Upper lobe of left lung (tissue), 6 donors: ENCODE measurements at regions not wholly inside any gene's neighbourhood (a gene's known extent, or its start where the extent isn't known, plus 50 kb on each side); places are given as distances from the start of the nearest gene placed in this dataset.
"Not testable (repeated sequence)": the region's sequence is repeated elsewhere in the genome, so short reads cannot be mapped to it uniquely, and the experiment has no call there.

Experiments
- ATAC-seq, 2 donors: fragments of 200-7000 bp; cut with Tn5 transposase; one replicate each; pipeline ENCODE4 v1.9.1; 2022; ENCODE audit warnings: mild to moderate bottlenecking in 2 of 2, moderate library complexity in 2 of 2; ENCODE audit not compliant: low FRiP score in 2 of 2
- DNase-seq, 2 donors: peaks; one replicate each; pipeline ENCODE4 v3.0.0-alpha.2; 2019 to 2020
- H3K27ac ChIP-seq, 4 donors: fragments of 200-600 bp; sonication (generic); one replicate each; pipeline ENCODE4 v1.5.1; 2016 to 2019
- H3K27me3 ChIP-seq, 4 donors: fragments of 200-600 bp; sonication (generic); one replicate each; pipeline ENCODE4 v1.5.1; 2017 to 2019
- H3K36me3 ChIP-seq, 4 donors: fragments of 200-600 bp; sonication (generic); one replicate each; pipeline ENCODE4 v1.5.1; 2016 to 2019
- H3K4me1 ChIP-seq, 4 donors: fragments of 200-600 bp; sonication (generic); one replicate each; pipeline ENCODE4 v1.5.1; 2018 to 2019
- H3K4me3 ChIP-seq, 4 donors: fragments of 200-600 bp; sonication (generic); one replicate each; pipeline ENCODE4 v1.5.1; 2017 to 2019; ENCODE audit warnings: mild to moderate bottlenecking in 2 of 4, moderate library complexity in 1 of 4
- H3K9me3 ChIP-seq, 4 donors: fragments of 200-600 bp; sonication (generic); one replicate each; pipeline ENCODE4 v1.5.1; 2018 to 2019
- CTCF ChIP-seq, 6 experiments: fragments of 450-650 bp in 4 of 6; fragments of 200-600 bp in 2 of 6; sonication (generic) in 2 of 6; IDR thresholded peaks; one replicate each; pipeline ENCODE4 v1.5.1; 2016 to 2019; ENCODE audit warnings: antibody characterized with exemption in 6 of 6
- EP300 ChIP-seq, 4 donors: sonication (generic); formaldehyde crosslinking; IDR thresholded peaks; one replicate each; pipeline ENCODE4 v1.5.1; 2017; ENCODE audit warnings: antibody characterized with exemption in 4 of 4, control low read depth in 2 of 4
- POLR2A ChIP-seq, 4 donors: fragments of 450-650 bp; IDR thresholded peaks; one replicate each; pipeline ENCODE4 v1.5.1; 2016 to 2017; ENCODE audit warnings: antibody characterized with exemption in 4 of 4, mild to moderate bottlenecking in 2 of 4
- POLR2AphosphoS5 ChIP-seq, 2 donors: sonication (generic); formaldehyde crosslinking; IDR thresholded peaks; one replicate each; pipeline ENCODE4 v1.5.1; 2017; ENCODE audit warnings: antibody characterized with exemption in 2 of 2
- WGBS, 2 donors: methylation state at CpG; one replicate each; pipeline ENCODE4 v1.1.5; 2017 to 2018; 5-methylcytosine and 5-hydroxymethylcytosine counted together
- donor health status: DM: no; HTN: no; CAD: no; lungs with moderate emphysema.
- donor health status: DM: no; HTN: yes; CAD: no; lungs with severe emphysema.

DNA sequence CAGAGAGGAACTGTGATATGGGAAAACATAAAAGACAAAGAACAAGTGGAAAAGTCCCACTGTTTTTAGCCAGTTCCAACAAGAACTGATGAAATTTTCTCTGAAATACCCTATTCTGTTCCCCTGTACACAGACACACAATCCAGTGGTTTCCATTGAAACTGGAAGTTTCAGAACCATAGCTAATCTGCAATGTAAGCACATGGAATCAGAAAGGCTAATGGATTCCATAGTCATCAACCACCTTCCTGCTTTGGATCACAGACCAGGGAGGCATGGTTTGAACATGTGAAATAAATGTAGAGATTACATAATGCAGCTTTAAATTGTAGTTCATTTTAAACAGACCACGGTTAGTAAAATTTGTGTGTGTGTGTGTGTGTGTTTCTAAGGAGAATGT lies 242.1 kb downstream of the GJA1 start:
- Histone ChIP-seq H3K9me3 (no peaks in the 10 kb centered on the region), H3K36me3 (no peaks in the 10 kb centered on the region), H3K27me3 (no peaks in the 10 kb centered on the region), H3K4me1 (no peaks in the 10 kb centered on the region), H3K27ac (no peak overlapping the region), H3K4me3 (no peak overlapping the region)
- no peak for DNase-seq
- TF ChIP-seq POLR2A (IDR thresholded peaks at IDR 0.05): no peak
- no peak for TF ChIP-seq CTCF (IDR thresholded peaks at IDR 0.05)
- TF ChIP-seq EP300 (IDR thresholded peaks at IDR 0.05): no peak
- no peak for TF ChIP-seq POLR2AphosphoS5 (IDR thresholded peaks at IDR 0.05)
- ATAC-seq: no peak
- 97 to 100% methylated on average over 1 of the region's 1 CpG for WGBS, 2 donors

DNA sequence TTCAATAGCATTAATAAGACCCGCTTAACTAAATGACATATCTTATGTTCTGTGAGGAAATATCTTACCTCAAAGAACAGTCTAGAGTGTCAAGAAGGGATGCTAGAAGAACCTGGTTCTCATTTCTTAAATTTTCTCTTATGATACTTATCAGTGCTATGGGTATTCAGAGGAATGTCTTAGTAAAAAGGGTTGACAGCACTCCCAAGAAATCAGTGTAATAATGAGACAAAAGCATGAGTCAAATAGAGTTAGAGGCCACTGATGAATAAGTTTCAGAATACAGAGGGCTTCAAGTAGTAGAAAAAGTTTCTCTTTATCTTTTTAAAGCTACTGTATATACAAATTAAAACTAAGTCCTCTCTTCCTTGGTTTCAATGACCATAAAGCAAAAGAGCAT lies 242.8 kb downstream of the GJA1 start:
- Histone ChIP-seq H3K4me1 (no peaks in the 10 kb centered on the region), H3K36me3 (no peaks in the 10 kb centered on the region), H3K9me3 (no peaks in the 10 kb centered on the region), H3K4me3 (no peak overlapping the region), H3K27ac (no peak overlapping the region), H3K27me3 (no peaks in the 10 kb centered on the region)
- 92 to 94% methylated on average over 1 of the region's 1 CpG for WGBS, 2 donors
- TF ChIP-seq CTCF (IDR thresholded peaks at IDR 0.05) (no peak), EP300 (IDR thresholded peaks at IDR 0.05) (no peak), POLR2AphosphoS5 (IDR thresholded peaks at IDR 0.05) (no peak), POLR2A (IDR thresholded peaks at IDR 0.05) (no peak)
- DNase-seq (no peak), ATAC-seq (no peak)

- Histone ChIP-seq H3K9me3 (no peaks in the 10 kb centered on the region), H3K36me3 (no peaks in the 10 kb centered on the region), H3K27ac (no peak overlapping the region), H3K4me1 (no peaks in the 10 kb centered on the region), H3K27me3 (no peaks in the 10 kb centered on the region), H3K4me3 (no peak overlapping the region)
- 90 to 91% methylated on average over 9 of the region's 9 CpGs for WGBS, 2 donors
- ATAC-seq: no peak
- TF ChIP-seq POLR2A (IDR thresholded peaks at IDR 0.05): no peak
- TF ChIP-seq EP300 (IDR thresholded peaks at IDR 0.05): no peak
- TF ChIP-seq POLR2AphosphoS5 (IDR thresholded peaks at IDR 0.05): no peak
- TF ChIP-seq CTCF (IDR thresholded peaks at IDR 0.05): no peak
- no peak for DNase-seq
These were observed 244.6 kb downstream of the GJA1 start for GRCh38 chr6:121680058-121680457.

DNA sequence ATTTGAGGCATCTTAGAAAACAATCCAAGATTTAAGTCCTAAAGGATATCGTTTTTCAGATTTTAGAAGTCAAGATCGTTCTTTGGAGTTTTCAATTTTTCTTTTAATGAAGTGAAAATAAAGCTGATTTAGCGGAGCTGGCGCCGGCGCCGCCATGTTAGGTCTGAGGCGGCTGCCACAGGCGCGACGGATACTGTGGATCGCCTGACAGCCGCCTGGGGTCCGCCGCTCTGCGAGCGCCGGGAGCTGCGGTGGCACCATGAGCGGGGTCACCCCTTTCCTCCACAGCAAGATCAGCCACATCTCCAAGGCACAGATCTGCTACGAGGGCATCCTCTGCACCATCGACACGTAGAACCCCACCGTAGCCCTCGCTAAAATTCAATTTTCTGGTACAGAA lies 247.2 kb downstream of the GJA1 start:
- H3K9me3 ChIP-seq: no peaks in the 10 kb centered on the region
- no peaks in the 10 kb centered on the region for H3K36me3 ChIP-seq
- H3K27ac ChIP-seq: no peak overlapping the region
- H3K27me3 ChIP-seq: no peaks in the 10 kb centered on the region
- ATAC-seq (no peak), DNase-seq (peak in 1 of 2 donors; percentile 76)
- 95 to 98% methylated on average over 25 of the region's 25 CpGs for WGBS, 2 donors
- no peak for TF ChIP-seq POLR2A (IDR thresholded peaks at IDR 0.05)
- no peak for TF ChIP-seq CTCF (IDR thresholded peaks at IDR 0.05)
- no peak for TF ChIP-seq POLR2AphosphoS5 (IDR thresholded peaks at IDR 0.05)
- no peak for TF ChIP-seq EP300 (IDR thresholded peaks at IDR 0.05)
- no peaks in the 10 kb centered on the region for H3K4me1 ChIP-seq
- no peak overlapping the region for H3K4me3 ChIP-seq

- H3K27me3 ChIP-seq, H3K27ac ChIP-seq, H3K36me3 ChIP-seq, H3K4me3 ChIP-seq, H3K9me3 ChIP-seq, ATAC-seq, DNase-seq, H3K4me1 ChIP-seq: not testable (repeated sequence)
- WGBS, 2 donors: 86 to 96% methylated on average over 10 of the region's 10 CpGs
These were observed 250.4 kb downstream of the GJA1 start for GRCh38 chr6:121685806-121686205.
